Muscle layer of colon (tissue), 2 donors: ENCODE measurements at regions not wholly inside any gene's neighbourhood (a gene's known extent, or its start where the extent isn't known, plus 50 kb on each side); places are given as distances from the start of the nearest gene placed in this dataset.

ENCODE experiments used
- H3K27ac ChIP-seq: one replicate; pipeline ENCODE4 v1.7.0; 2013; ENCODE audit warnings: low read depth, mild to moderate bottlenecking, low read length, moderate library complexity
- H3K27me3 ChIP-seq, 2 donors: one replicate each; pipeline ENCODE4 v1.7.0; 2013; ENCODE audit warnings: low read length in 2 of 2, mild to moderate bottlenecking in 2 of 2; ENCODE audit not compliant: insufficient read depth in 2 of 2, control insufficient read depth in 1 of 2
- H3K36me3 ChIP-seq: one replicate; pipeline ENCODE4 v1.7.0; 2013; ENCODE audit warnings: mild to moderate bottlenecking, low read length; ENCODE audit not compliant: insufficient read depth
- H3K4me1 ChIP-seq: one replicate; pipeline ENCODE4 v1.7.0; 2013; ENCODE audit warnings: mild to moderate bottlenecking, low read length; ENCODE audit not compliant: insufficient read depth
- H3K4me3 ChIP-seq, 2 donors: one replicate each; pipeline ENCODE4 v1.7.0; 2013; ENCODE audit warnings: low read length in 2 of 2, low read depth in 1 of 2, mild to moderate bottlenecking in 1 of 2, moderate library complexity in 1 of 2
- H3K9ac ChIP-seq: one replicate; pipeline ENCODE4 v1.7.0; 2013; ENCODE audit warnings: low read length
- H3K9me3 ChIP-seq: one replicate; pipeline ENCODE4 v1.7.0; 2013; ENCODE audit warnings: mild to moderate bottlenecking, low read length
- donor health status: abdominal sarcoma.
- donor health status: Adenocarcinoma of cecum.

DNA sequence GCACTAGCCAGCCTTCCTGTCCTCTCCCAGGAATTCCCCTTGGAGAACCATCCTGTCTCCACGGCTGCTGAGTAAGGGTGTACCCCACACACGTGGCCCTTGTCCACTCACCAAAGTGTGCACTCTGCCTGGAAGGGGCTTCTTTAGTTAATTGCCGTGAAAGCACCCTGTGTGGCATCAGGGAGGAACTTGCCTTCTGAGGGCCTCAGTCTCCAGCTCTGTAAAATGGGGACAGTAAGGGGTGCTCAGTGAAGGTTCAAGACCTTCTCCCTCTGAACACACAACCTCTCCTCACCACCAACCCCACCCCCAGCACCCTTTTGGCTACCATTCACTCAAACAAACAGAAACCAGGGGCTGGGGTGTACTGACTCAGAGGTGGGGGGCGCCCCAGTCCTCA, 59.1 kb upstream of the LHX1 start:
- no peak overlapping the region for H3K9ac ChIP-seq
- peaks cover 0 to 3% of the 10 kb centered on the region in 2 donors for H3K27me3 ChIP-seq
- no peaks in the 10 kb centered on the region for H3K36me3 ChIP-seq
- H3K27ac ChIP-seq: no peak overlapping the region
- H3K4me3 ChIP-seq: no peak overlapping the region
- H3K9me3 ChIP-seq: peaks cover 4% of the 10 kb centered on the region
- no peaks in the 10 kb centered on the region for H3K4me1 ChIP-seq

- Histone ChIP-seq H3K4me3 (no peak overlapping the region), H3K36me3 (no peaks in the 10 kb centered on the region), H3K4me1 (no peaks in the 10 kb centered on the region), H3K9me3 (peaks cover 4% of the 10 kb centered on the region), H3K9ac (no peak overlapping the region), H3K27me3 (peaks cover 0 to 3% of the 10 kb centered on the region in 2 donors), H3K27ac (no peak overlapping the region)
Observed at GRCh38 chr17:36879027-36879426, 58.2 kb upstream of the LHX1 start.

GRCh38 chr17:36879624-36880131, 57.6 kb upstream of the LHX1 start:
- H3K9me3 ChIP-seq: peaks cover 4% of the 10 kb centered on the region
- H3K36me3 ChIP-seq: no peaks in the 10 kb centered on the region

GRCh38 chr17:36880268-36880905, 56.9 kb upstream of the LHX1 start:
- peaks cover 0 to 12% of the 10 kb centered on the region in 2 donors for H3K27me3 ChIP-seq
- no peaks in the 10 kb centered on the region for H3K4me1 ChIP-seq
- no peaks in the 10 kb centered on the region for H3K36me3 ChIP-seq
- peaks cover 4% of the 10 kb centered on the region for H3K9me3 ChIP-seq
- no peak overlapping the region for H3K27ac ChIP-seq
- no peak overlapping the region for H3K9ac ChIP-seq
- no peak overlapping the region for H3K4me3 ChIP-seq

More at GRCh38 chr17:36879624-36880131, 57.6 kb upstream of the LHX1 start:
- Histone ChIP-seq H3K27ac (no peak overlapping the region), H3K9ac (no peak overlapping the region), H3K4me3 (no peak overlapping the region), H3K27me3 (peaks cover 0 to 8% of the 10 kb centered on the region in 2 donors), H3K4me1 (no peaks in the 10 kb centered on the region)

DNA sequence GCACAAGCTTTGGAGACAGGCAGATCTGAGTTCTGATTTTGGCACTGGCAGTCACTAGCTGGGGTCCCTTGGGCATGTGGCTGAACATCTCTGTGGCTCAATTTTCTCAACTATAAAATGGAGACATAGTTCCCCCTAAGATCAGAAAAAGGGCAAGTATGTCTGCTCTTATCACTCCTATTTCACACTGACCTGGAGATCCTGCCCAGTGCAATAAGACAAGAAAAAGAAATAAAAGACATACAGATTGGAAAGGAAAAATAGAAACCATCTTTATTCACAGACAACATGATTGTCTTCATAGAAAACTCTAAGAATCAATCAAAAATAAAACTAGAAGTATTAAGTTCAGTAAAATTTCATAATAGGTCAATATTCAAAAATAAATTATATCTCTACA, 56.0 kb upstream of the LHX1 start:
- no peak overlapping the region for H3K4me3 ChIP-seq
- peaks cover 4% of the 10 kb centered on the region for H3K9me3 ChIP-seq
- no peaks in the 10 kb centered on the region for H3K36me3 ChIP-seq
- no peak overlapping the region for H3K27ac ChIP-seq
- no peak overlapping the region for H3K9ac ChIP-seq
- H3K27me3 ChIP-seq: peaks cover 0 to 12% of the 10 kb centered on the region in 2 donors
- no peaks in the 10 kb centered on the region for H3K4me1 ChIP-seq

GRCh38 chr17:36884495-36885152, 52.7 kb upstream of the LHX1 start:
- H3K27ac ChIP-seq: no peak overlapping the region
- peaks cover 0 to 9% of the 10 kb centered on the region in 2 donors for H3K27me3 ChIP-seq
- H3K36me3 ChIP-seq: no peaks in the 10 kb centered on the region
- no peak overlapping the region for H3K4me3 ChIP-seq
- no peaks in the 10 kb centered on the region for H3K4me1 ChIP-seq
- peaks cover 4% of the 10 kb centered on the region for H3K9me3 ChIP-seq
- H3K9ac ChIP-seq: no peak overlapping the region

GRCh38 chr17:36885153-36885735, 52.0 kb upstream of the LHX1 start:
- no peak overlapping the region for H3K9ac ChIP-seq
- H3K27me3 ChIP-seq: peaks cover 0 to 9% of the 10 kb centered on the region in 2 donors
- no peak overlapping the region for H3K4me3 ChIP-seq
- no peaks in the 10 kb centered on the region for H3K36me3 ChIP-seq
- peaks cover 4% of the 10 kb centered on the region for H3K9me3 ChIP-seq
- H3K27ac ChIP-seq: no peak overlapping the region
- no peaks in the 10 kb centered on the region for H3K4me1 ChIP-seq

DNA sequence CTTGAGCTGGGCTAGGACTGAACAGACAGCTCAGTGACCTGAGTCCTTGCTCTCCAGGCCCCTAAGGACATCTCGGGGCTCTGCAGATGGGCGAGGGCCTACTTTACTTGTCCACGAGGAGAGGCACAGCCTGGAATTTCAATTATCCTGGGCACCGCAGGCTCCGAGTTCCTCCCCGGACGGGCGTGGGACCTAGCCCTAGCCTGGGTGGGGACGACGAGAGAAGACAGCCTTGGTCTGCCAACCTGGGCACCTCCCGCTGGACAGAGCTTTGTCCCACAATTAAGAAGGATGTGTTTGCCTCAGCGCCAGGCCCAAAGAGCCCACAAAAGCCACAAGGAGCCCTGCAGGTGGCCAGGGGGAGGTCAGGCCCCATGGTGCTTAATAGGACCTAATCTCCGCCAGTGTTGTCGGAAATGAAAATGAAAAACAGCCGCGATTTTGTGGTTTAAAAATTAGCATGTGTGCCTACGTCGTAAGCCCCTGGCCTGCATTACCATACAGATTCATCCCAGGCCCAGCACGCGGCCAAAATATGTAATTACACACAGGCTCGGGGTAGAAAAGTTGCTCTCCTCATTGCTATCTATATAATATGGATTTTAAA, 51.4 kb upstream of the LHX1 start:
- H3K27me3 ChIP-seq: peaks cover 3 to 9% of the 10 kb centered on the region in 2 donors

More for the DNA sequence above, 51.4 kb upstream of the LHX1 start:
- peaks cover 4% of the 10 kb centered on the region for H3K9me3 ChIP-seq
- H3K27ac ChIP-seq: no peak overlapping the region
- H3K36me3 ChIP-seq: no peaks in the 10 kb centered on the region
- no peak overlapping the region for H3K9ac ChIP-seq
- no peaks in the 10 kb centered on the region for H3K4me1 ChIP-seq
- no peak overlapping the region for H3K4me3 ChIP-seq
